Hypothalamus (tissue), 51 donors: ENCODE measurements at regions not wholly inside any gene's neighbourhood (a gene's known extent, or its start where the extent isn't known, plus 50 kb on each side); places are given as distances from the start of the nearest gene placed in this dataset.

Experiments
- DNase-seq, 51 donors: peaks; one replicate each; lab custom pipeline; 2025; lab: John Stamatoyannopoulos, UW

- no peak for DNase-seq
Observed at GRCh38 chr6:147805155-147805554, 296.7 kb downstream of the SAMD5 start.

- no peak for DNase-seq
Observed at GRCh38 chr6:147806697-147807096, 298.2 kb downstream of the SAMD5 start.

- no peak for DNase-seq
Observed at GRCh38 chr6:147808640-147809039, 300.1 kb downstream of the SAMD5 start.

GRCh38 chr6:147811913-147812629, 303.6 kb downstream of the SAMD5 start:
- DNase-seq = no peak

GRCh38 chr6:147817042-147817689, 308.7 kb downstream of the SAMD5 start:
- DNase-seq = no peak

GRCh38 chr6:147820520-147820919, 312.0 kb downstream of the SAMD5 start:
- DNase-seq = peak in 1 of 51 donors; percentile 5

GRCh38 chr6:147821295-147821897, 312.9 kb downstream of the SAMD5 start:
- peak in 3 of 51 donors; percentile 5 to 21 (median 5) for DNase-seq

- no peak for DNase-seq
Observed at GRCh38 chr6:147823936-147824335, 315.4 kb downstream of the SAMD5 start.

GRCh38 chr6:147825848-147826247, 317.4 kb downstream of the SAMD5 start:
- peak in 1 of 51 donors; percentile 21 for DNase-seq

GRCh38 chr6:147826698-147827097, 318.2 kb downstream of the SAMD5 start:
- no peak for DNase-seq

- no peak for DNase-seq
Observed at GRCh38 chr6:147829418-147829817, 320.9 kb downstream of the SAMD5 start.

GRCh38 chr6:147829835-147830234, 321.3 kb downstream of the SAMD5 start:
- no peak for DNase-seq

GRCh38 chr6:147831356-147831755, 322.9 kb downstream of the SAMD5 start:
- DNase-seq = no peak

GRCh38 chr6:147833607-147834006, 325.1 kb downstream of the SAMD5 start:
- no peak for DNase-seq

GRCh38 chr6:147834084-147834776, 325.7 kb downstream of the SAMD5 start:
- no peak for DNase-seq

GRCh38 chr6:147837540-147837939, 329.1 kb downstream of the SAMD5 start:
- no peak for DNase-seq

GRCh38 chr6:147839708-147840610, 331.5 kb downstream of the SAMD5 start:
- DNase-seq = no peak

GRCh38 chr6:147841547-147842148, 333.2 kb downstream of the SAMD5 start:
- DNase-seq = no peak

- no peak for DNase-seq
Observed at GRCh38 chr6:147849401-147850330, 341.2 kb downstream of the SAMD5 start.
